Islet of Langerhans (tissue), 1 donor: ENCODE measurements at regions not wholly inside any gene's neighbourhood (a gene's known extent, or its start where the extent isn't known, plus 50 kb on each side); places are given as distances from the start of the nearest gene placed in this dataset.

Experiments
- FAIRE-seq: peaks from one replicate; lab custom pipeline; 2011; peaks lifted over from hg19 to GRCh38; lab: Jason Lieb, UNC

- no peak for FAIRE-seq
Measured at GRCh38 chr11:111194860-111195568, 50.5 kb upstream of the POU2AF2 start.

GRCh38 chr11:111193924-111194490 is 51.5 kb upstream of the POU2AF2 start:
- FAIRE-seq = no peak

- no peak for FAIRE-seq
Measured at GRCh38 chr11:111189466-111189865, 56.1 kb upstream of the POU2AF2 start.

GRCh38 chr11:111186308-111186915 is 59.1 kb upstream of the POU2AF2 start:
- FAIRE-seq = no peak

GRCh38 chr11:111185266-111185665 is 60.3 kb upstream of the POU2AF2 start:
- FAIRE-seq = no peak

GRCh38 chr11:111183706-111184105 is 61.8 kb upstream of the POU2AF2 start:
- FAIRE-seq = no peak

GRCh38 chr11:111179184-111179910 is 66.2 kb upstream of the POU2AF2 start:
- no peak for FAIRE-seq

- no peak for FAIRE-seq
Measured at GRCh38 chr11:111177037-111177871, 68.3 kb upstream of the POU2AF2 start.

GRCh38 chr11:111176603-111177002 is 68.9 kb upstream of the POU2AF2 start:
- no peak for FAIRE-seq

- FAIRE-seq = no peak
Measured at GRCh38 chr11:111173221-111173620, 72.3 kb upstream of the POU2AF2 start.

- no peak for FAIRE-seq
Measured at GRCh38 chr11:111172321-111172862, 73.1 kb upstream of the POU2AF2 start.

- no peak for FAIRE-seq
Measured at GRCh38 chr11:111170761-111171379, 74.7 kb upstream of the POU2AF2 start.

GRCh38 chr11:111169367-111169766 is 76.2 kb upstream of the POU2AF2 start:
- no peak for FAIRE-seq

GRCh38 chr11:111168871-111169270 is 76.7 kb upstream of the POU2AF2 start:
- FAIRE-seq = no peak

GRCh38 chr11:111167666-111168065 is 77.9 kb upstream of the POU2AF2 start:
- FAIRE-seq = no peak

GRCh38 chr11:111166598-111166997 is 78.9 kb upstream of the POU2AF2 start:
- FAIRE-seq = no peak

GRCh38 chr11:111162305-111162704 is 83.2 kb upstream of the POU2AF2 start:
- no peak for FAIRE-seq

GRCh38 chr11:111157571-111157970 is 88.0 kb upstream of the POU2AF2 start:
- FAIRE-seq = no peak

GRCh38 chr11:111155021-111155420 is 90.5 kb upstream of the POU2AF2 start:
- no peak for FAIRE-seq

GRCh38 chr11:111153194-111153593 is 92.3 kb upstream of the POU2AF2 start:
- FAIRE-seq = no peak

- FAIRE-seq = no peak
Measured at GRCh38 chr11:111148953-111149352, 96.6 kb upstream of the POU2AF2 start.
